Coronary artery (tissue), 2 donors: ENCODE measurements at regions not wholly inside any gene's neighbourhood (a gene's known extent, or its start where the extent isn't known, plus 50 kb on each side); places are given as distances from the start of the nearest gene placed in this dataset.

Experiments
- DNase-seq: peaks from one replicate; pipeline ENCODE4 v3.0.0-alpha.2; 2017; ENCODE audit warnings: low spot score
- H3K27ac ChIP-seq, 2 donors: fragments of 200-600 bp; sonication (generic); one replicate each; pipeline ENCODE4 v1.5.1; 2016 to 2019
- H3K4me3 ChIP-seq: fragments of 200-600 bp; sonication (generic); 2 replicates; pipeline ENCODE4 v1.5.1; 2016; ENCODE audit warnings: mild to moderate bottlenecking, moderate library complexity
- CTCF ChIP-seq: fragments of 200-600 bp; sonication (generic); IDR thresholded peaks from one replicate; pipeline ENCODE4 v1.5.1; 2019; ENCODE audit warnings: antibody characterized with exemption

GRCh38 chr2:104321796-104322349 lies 532.0 kb upstream of the POU3F3 start:
- Histone ChIP-seq H3K27ac (no peak overlapping the region), H3K4me3 (no peak overlapping the region)
- TF ChIP-seq CTCF: no peak
- no peak for DNase-seq

- DNase-seq: no peak
- Histone ChIP-seq H3K27ac (no peak overlapping the region), H3K4me3 (no peak overlapping the region)
- TF ChIP-seq CTCF: no peak
Observed at GRCh38 chr2:104332731-104333130, 521.2 kb upstream of the POU3F3 start.

- no peak for TF ChIP-seq CTCF
- Histone ChIP-seq H3K4me3 (no peak overlapping the region), H3K27ac (no peak overlapping the region)
- no peak for DNase-seq
Observed at GRCh38 chr2:104337869-104338268, 516.0 kb upstream of the POU3F3 start.

- no peak overlapping the region for H3K27ac ChIP-seq
- DNase-seq: no peak
- H3K4me3 ChIP-seq: no peak overlapping the region
- no peak for TF ChIP-seq CTCF
Observed at GRCh38 chr2:104340162-104340561, 513.8 kb upstream of the POU3F3 start.

- Histone ChIP-seq H3K27ac (no peak overlapping the region), H3K4me3 (no peak overlapping the region)
- no peak for DNase-seq
- TF ChIP-seq CTCF: no peak
Observed at GRCh38 chr2:104340879-104341828, 512.8 kb upstream of the POU3F3 start.

GRCh38 chr2:104344306-104344705 lies 509.6 kb upstream of the POU3F3 start:
- no peak overlapping the region for H3K4me3 ChIP-seq
- H3K27ac ChIP-seq: no peak overlapping the region
- DNase-seq: no peak
- TF ChIP-seq CTCF: no peak

- H3K4me3 ChIP-seq: no peak overlapping the region
- H3K27ac ChIP-seq: no peak overlapping the region
- DNase-seq: no peak
- TF ChIP-seq CTCF: no peak
Observed at GRCh38 chr2:104344985-104345384, 508.9 kb upstream of the POU3F3 start.
